NOMO-1 treated with dmso at 0.1 percent for 144 hours (cell line): ENCODE measurements at regions not wholly inside any gene's neighbourhood (a gene's known extent, or its start where the extent isn't known, plus 50 kb on each side); places are given as distances from the start of the nearest gene placed in this dataset.

Experiments used
- DNase-seq: peaks from one replicate; lab custom pipeline; 2025; ENCODE audit not compliant: unreplicated experiment; lab: John Stamatoyannopoulos, UW

GRCh38 chr2:240208631-240209211 lies 68.3 kb upstream of the OTOS start:
- DNase-seq = no peak

GRCh38 chr2:240209493-240209892 lies 69.0 kb upstream of the OTOS start:
- DNase-seq = no peak

GRCh38 chr2:240210198-240210965 lies 69.9 kb upstream of the OTOS start:
- no peak for DNase-seq

GRCh38 chr2:240211096-240211495 lies 70.6 kb upstream of the OTOS start:
- no peak for DNase-seq

GRCh38 chr2:240211598-240212424 lies 71.4 kb upstream of the OTOS start:
- DNase-seq = no peak

GRCh38 chr2:240212425-240213225 lies 72.2 kb upstream of the OTOS start:
- no peak for DNase-seq

- DNase-seq = no peak
These were observed 72.7 kb upstream of the OTOS start for GRCh38 chr2:240213226-240213475.

- DNase-seq = no peak
These were observed 73.3 kb upstream of the OTOS start for GRCh38 chr2:240213476-240214421.

- no peak for DNase-seq
These were observed 74.6 kb upstream of the OTOS start for GRCh38 chr2:240214790-240215675.

- no peak for DNase-seq
These were observed 75.2 kb upstream of the OTOS start for GRCh38 chr2:240215676-240216051.

GRCh38 chr2:240216167-240216566 lies 75.7 kb upstream of the OTOS start:
- DNase-seq = no peak

- no peak for DNase-seq
These were observed 77.2 kb upstream of the OTOS start for GRCh38 chr2:240217431-240218301.

GRCh38 chr2:240219208-240219890 lies 78.9 kb upstream of the OTOS start:
- no peak for DNase-seq

GRCh38 chr2:240220371-240220770 lies 79.9 kb upstream of the OTOS start:
- DNase-seq = no peak

- no peak for DNase-seq
These were observed 83.2 kb upstream of the OTOS start for GRCh38 chr2:240223631-240224030.

- no peak for DNase-seq
These were observed 84.2 kb upstream of the OTOS start for GRCh38 chr2:240224676-240225075.

- no peak for DNase-seq
These were observed 84.7 kb upstream of the OTOS start for GRCh38 chr2:240225131-240225530.
